Tibial artery (tissue), 4 donors: ENCODE measurements at regions not wholly inside any gene's neighbourhood (a gene's known extent, or its start where the extent isn't known, plus 50 kb on each side); places are given as distances from the start of the nearest gene placed in this dataset.

Experiments
- DNase-seq, 2 donors: peaks; one replicate each; pipeline ENCODE4 v3.0.0-alpha.2; 2019
- H3K27ac ChIP-seq, 2 donors: fragments of 200-600 bp; sonication (generic) in 1 of 2; 1 replicate in 1 of 2; 2 replicates in 1 of 2; pipeline ENCODE4 v1.5.1; 2018 to 2019; ENCODE audit warnings: mild to moderate bottlenecking in 1 of 2
- H3K27me3 ChIP-seq, 2 donors: fragments of 200-600 bp; sonication (generic) in 1 of 2; one replicate each; pipeline versions ENCODE4 v1.5.1 to v1.6.0; 2016 to 2019
- H3K36me3 ChIP-seq, 3 donors: fragments of 200-600 bp; sonication (generic) in 2 of 3; one replicate each; pipeline ENCODE4 v1.5.1; 2016 to 2019; ENCODE audit warnings: mild to moderate bottlenecking in 2 of 3
- H3K4me1 ChIP-seq, 4 donors: fragments of 200-600 bp; sonication (generic) in 2 of 4; 1 replicate in 3 of 4; 2 replicates in 1 of 4; pipeline ENCODE4 v1.5.1; 2016 to 2019
- H3K4me3 ChIP-seq, 2 donors: fragments of 200-600 bp; sonication (generic) in 1 of 2; 1 replicate in 1 of 2; 2 replicates in 1 of 2; pipeline ENCODE4 v1.5.1; 2018 to 2019; ENCODE audit warnings: mild to moderate bottlenecking in 2 of 2
- H3K9me3 ChIP-seq, 3 donors: fragments of 200-600 bp; sonication (generic) in 1 of 3; one replicate each; pipeline ENCODE4 v1.5.1; 2016 to 2019
- CTCF ChIP-seq, 2 experiments: fragments of 200-600 bp in 1 of 2; fragments of 450-650 bp in 1 of 2; IDR thresholded peaks; one replicate each; pipeline ENCODE4 v1.5.1; 2017 to 2019; ENCODE audit warnings: antibody characterized with exemption in 2 of 2, mild to moderate bottlenecking in 1 of 2, moderate library complexity in 1 of 2
- intact Hi-C: fragments of 100-400 bp; cut with DNase I; formaldehyde crosslinking; loops from one replicate; pipeline ENCODE4 v1.15.0; 2023; ENCODE audit warnings: low total_unique reads

GRCh38 chr3:81932681-81933080 is 171.2 kb upstream of the GBE1 start:
- no peak for DNase-seq
- Histone ChIP-seq H3K4me3 (no peak overlapping the region), H3K27ac (no peak overlapping the region), H3K4me1 (no peaks in the 10 kb centered on the region), H3K36me3 (no peaks in the 10 kb centered on the region), H3K27me3 (no peaks in the 10 kb centered on the region), H3K9me3 (no peaks in the 10 kb centered on the region)
- intact Hi-C loops: no loop called here
- no peak for TF ChIP-seq CTCF (IDR thresholded peaks at IDR 0.05)

- Histone ChIP-seq H3K36me3 (no peaks in the 10 kb centered on the region), H3K27ac (no peak overlapping the region), H3K9me3 (no peaks in the 10 kb centered on the region), H3K4me1 (no peaks in the 10 kb centered on the region), H3K4me3 (no peak overlapping the region), H3K27me3 (no peaks in the 10 kb centered on the region)
- no peak for TF ChIP-seq CTCF (IDR thresholded peaks at IDR 0.05)
- no peak for DNase-seq
- intact Hi-C loops: no loop called here
Observed at GRCh38 chr3:81931265-81932251, 170.1 kb upstream of the GBE1 start.

- H3K4me3 ChIP-seq: no peak overlapping the region
- no peaks in the 10 kb centered on the region for H3K4me1 ChIP-seq
- H3K36me3 ChIP-seq: no peaks in the 10 kb centered on the region
- intact Hi-C loops: no loop called here
- peak in 1 of 2 donors; percentile 28 for DNase-seq
- no peak for TF ChIP-seq CTCF (IDR thresholded peaks at IDR 0.05)
- no peaks in the 10 kb centered on the region for H3K27me3 ChIP-seq
- no peak overlapping the region for H3K27ac ChIP-seq
- H3K9me3 ChIP-seq: no peaks in the 10 kb centered on the region
Observed at GRCh38 chr3:81929697-81930096, 168.3 kb upstream of the GBE1 start.

- H3K9me3 ChIP-seq: no peaks in the 10 kb centered on the region
- no peak for TF ChIP-seq CTCF (IDR thresholded peaks at IDR 0.05)
- H3K4me3 ChIP-seq: no peak overlapping the region
- no peaks in the 10 kb centered on the region for H3K4me1 ChIP-seq
- DNase-seq: no peak
- intact Hi-C loops: no loop called here
- no peak overlapping the region for H3K27ac ChIP-seq
- H3K36me3 ChIP-seq: no peaks in the 10 kb centered on the region
- H3K27me3 ChIP-seq: no peaks in the 10 kb centered on the region
Observed at GRCh38 chr3:81927811-81928210, 166.4 kb upstream of the GBE1 start.

- H3K27ac ChIP-seq: no peak overlapping the region
- no peak for DNase-seq
- no peaks in the 10 kb centered on the region for H3K27me3 ChIP-seq
- no peaks in the 10 kb centered on the region for H3K9me3 ChIP-seq
- intact Hi-C loops: no loop called here
- no peak overlapping the region for H3K4me3 ChIP-seq
- H3K36me3 ChIP-seq: no peaks in the 10 kb centered on the region
- H3K4me1 ChIP-seq: no peaks in the 10 kb centered on the region
- no peak for TF ChIP-seq CTCF (IDR thresholded peaks at IDR 0.05)
Observed at GRCh38 chr3:81925385-81925784, 163.9 kb upstream of the GBE1 start.
